MM.1S (cell line): ENCODE measurements at regions not wholly inside any gene's neighbourhood (a gene's known extent, or its start where the extent isn't known, plus 50 kb on each side); places are given as distances from the start of the nearest gene placed in this dataset.

ENCODE experiments used
- DNase-seq: peaks from one replicate; pipeline ENCODE4 v3.0.0-alpha.2; 2015
- H2AFZ ChIP-seq: fragments of 300-600 bp; sonication (generic); 2 replicates; pipeline ENCODE4 v1.6.0; 2016; ENCODE audit warnings: antibody characterized with exemption, low read length
- H3F3A ChIP-seq: fragments of 300-600 bp; sonication (generic); 2 replicates; pipeline ENCODE4 v1.6.1; 2016; ENCODE audit warnings: mild to moderate bottlenecking, antibody characterized with exemption, low read length, moderate library complexity, mixed read lengths; ENCODE audit not compliant: insufficient read depth
- H3K27ac ChIP-seq: fragments of 300-600 bp; sonication (generic); 2 replicates; pipeline ENCODE4 v1.5.1; 2016; ENCODE audit warnings: mild to moderate bottlenecking, low read length
- H3K27me3 ChIP-seq: fragments of 300-600 bp; sonication (generic); replicated peaks from 2 replicates; pipeline ENCODE4 v1.6.0; 2016; ENCODE audit warnings: low read length; ENCODE audit not compliant: insufficient read depth
- H3K36me3 ChIP-seq: fragments of 300-600 bp; sonication (generic); replicated peaks from 2 replicates; pipeline ENCODE4 v1.6.1; 2016; ENCODE audit warnings: mild to moderate bottlenecking, low read length, mixed read lengths; ENCODE audit not compliant: insufficient read depth
- H3K4me1 ChIP-seq: fragments of 300-600 bp; sonication (generic); 2 replicates; pipeline ENCODE4 v1.6.1; 2016; ENCODE audit warnings: low read length, mixed read lengths
- H3K4me2 ChIP-seq: fragments of 300-600 bp; sonication (generic); 2 replicates; pipeline ENCODE4 v1.6.0; 2016; ENCODE audit warnings: low read depth, low read length
- H3K4me3 ChIP-seq: fragments of 300-600 bp; sonication (generic); 2 replicates; pipeline ENCODE4 v1.5.1; 2016; ENCODE audit warnings: low read length, mixed read lengths
- H3K79me2 ChIP-seq: fragments of 300-600 bp; sonication (generic); 2 replicates; pipeline ENCODE4 v1.6.1; 2016; ENCODE audit warnings: mixed run types, low read length, mixed read lengths
- H3K9ac ChIP-seq: fragments of 300-600 bp; sonication (generic); 2 replicates; pipeline ENCODE4 v1.6.1; 2016; ENCODE audit warnings: low read length, mixed read lengths
- H3K9me2 ChIP-seq: fragments of 300-600 bp; sonication (generic); replicated peaks from 2 replicates; pipeline ENCODE4 v1.6.1; 2016; ENCODE audit warnings: mild to moderate bottlenecking, low read length, mixed read lengths; ENCODE audit not compliant: insufficient read depth
- H3K9me3 ChIP-seq: fragments of 300-600 bp; sonication (generic); replicated peaks from 2 replicates; pipeline ENCODE4 v1.6.1; 2016; ENCODE audit warnings: mild to moderate bottlenecking, low read length, mixed read lengths; ENCODE audit not compliant: insufficient read depth
- H4K20me1 ChIP-seq: fragments of 300-600 bp; sonication (generic); 2 replicates; pipeline ENCODE4 v1.6.1; 2016; ENCODE audit warnings: mild to moderate bottlenecking, low read length, moderate library complexity, mixed read lengths; ENCODE audit not compliant: insufficient read depth
- CTCF ChIP-seq: fragments of 300-600 bp; sonication (generic); IDR thresholded peaks from 2 replicates; pipeline ENCODE4 v1.5.1; 2016; ENCODE audit warnings: antibody characterized with exemption, low read length, mixed read lengths
- EZH2 ChIP-seq: fragments of 300-600 bp; sonication (generic); optimal IDR thresholded peaks from 2 replicates; pipeline ENCODE3; 2017; ENCODE audit warnings: low read depth, mild to moderate bottlenecking, antibody characterized with exemption, low read length, mixed read lengths
- EZH2phosphoT487 ChIP-seq: fragments of 300-600 bp; sonication (generic); IDR thresholded peaks from 2 replicates; pipeline ENCODE4 v1.6.1; 2018; ENCODE audit warnings: antibody characterized with exemption, low read length

GRCh38 chr5:129387944-129388343 lies 72.2 kb upstream of the ADAMTS19 start:
- H3K4me1 ChIP-seq = no peaks in the 10 kb centered on the region
- H3K9me3 ChIP-seq = no peaks in the 10 kb centered on the region
- no peaks in the 10 kb centered on the region for H3K36me3 ChIP-seq
- no peak overlapping the region for H3K9ac ChIP-seq
- no peaks in the 10 kb centered on the region for H3K9me2 ChIP-seq
- no peak for TF ChIP-seq EZH2
- no peak overlapping the region for H2AFZ ChIP-seq
- no peak overlapping the region for H3K4me3 ChIP-seq
- no peak overlapping the region for H3K27ac ChIP-seq
- no peaks in the 10 kb centered on the region for H4K20me1 ChIP-seq
- no peak overlapping the region for H3K4me2 ChIP-seq
- no peak for DNase-seq
- no peaks in the 10 kb centered on the region for H3K79me2 ChIP-seq
- H3F3A ChIP-seq = no peaks in the 10 kb centered on the region
- no peaks in the 10 kb centered on the region for H3K27me3 ChIP-seq

GRCh38 chr5:129392681-129393080 lies 67.4 kb upstream of the ADAMTS19 start:
- Histone ChIP-seq H3F3A (no peaks in the 10 kb centered on the region), H3K9me3 (no peaks in the 10 kb centered on the region), H3K27ac (no peak overlapping the region), H3K27me3 (no peaks in the 10 kb centered on the region), H3K36me3 (no peaks in the 10 kb centered on the region), H3K9ac (no peak overlapping the region), H4K20me1 (no peaks in the 10 kb centered on the region), H3K4me2 (no peak overlapping the region), H3K4me1 (no peaks in the 10 kb centered on the region), H3K4me3 (no peak overlapping the region), H3K9me2 (no peaks in the 10 kb centered on the region), H2AFZ (no peak overlapping the region), H3K79me2 (no peaks in the 10 kb centered on the region)
- TF ChIP-seq EZH2 (no peak), CTCF (no peak), EZH2phosphoT487 (no peak)
- no peak for DNase-seq

GRCh38 chr5:129395247-129395646 lies 64.9 kb upstream of the ADAMTS19 start:
- Histone ChIP-seq H3K36me3 (no peaks in the 10 kb centered on the region), H4K20me1 (no peaks in the 10 kb centered on the region), H3K9me3 (no peaks in the 10 kb centered on the region), H3K9me2 (no peaks in the 10 kb centered on the region), H2AFZ (no peak overlapping the region), H3K4me1 (no peaks in the 10 kb centered on the region), H3K9ac (no peak overlapping the region), H3K27ac (no peak overlapping the region), H3K4me3 (no peak overlapping the region), H3K27me3 (no peaks in the 10 kb centered on the region), H3F3A (no peaks in the 10 kb centered on the region), H3K79me2 (no peaks in the 10 kb centered on the region), H3K4me2 (no peak overlapping the region)
- TF ChIP-seq EZH2 (no peak), CTCF (no peak), EZH2phosphoT487 (no peak)
- no peak for DNase-seq

GRCh38 chr5:129398026-129398678 lies 61.9 kb upstream of the ADAMTS19 start:
- Histone ChIP-seq H3K4me2 (no peak overlapping the region), H3K9me2 (no peaks in the 10 kb centered on the region), H3K4me3 (no peak overlapping the region), H3K9ac (no peak overlapping the region), H3K27me3 (no peaks in the 10 kb centered on the region), H2AFZ (no peak overlapping the region), H3F3A (no peaks in the 10 kb centered on the region), H4K20me1 (no peaks in the 10 kb centered on the region), H3K36me3 (no peaks in the 10 kb centered on the region), H3K79me2 (no peaks in the 10 kb centered on the region), H3K27ac (no peak overlapping the region), H3K4me1 (no peaks in the 10 kb centered on the region), H3K9me3 (no peaks in the 10 kb centered on the region)
- DNase-seq = no peak
- TF ChIP-seq CTCF (no peak), EZH2 (no peak), EZH2phosphoT487 (no peak)
